ENCODE measurements at regions not wholly inside any gene's neighbourhood (a gene's known extent, or its start where the extent isn't known, plus 50 kb on each side); places are given as distances from the start of the nearest gene placed in this dataset.

GRCh38 chr3:109888026-109888425 is 550.7 kb upstream of the DPPA4 start:
- H3K36me3 ChIP-seq (ENCODE audit: control insufficient read depth, insufficient read depth, low read length) = no peaks in the 10 kb centered on the region
- no peak overlapping the region for H3K4me3 ChIP-seq (replicated peaks; ENCODE audit: low read depth, low read length)
- TF ChIP-seq CTCF (IDR thresholded peaks at IDR 0.05; ENCODE audit: insufficient read depth, low read length, poor library complexity, severe bottlenecking) = no peak
- no peaks in the 10 kb centered on the region for H3K27me3 ChIP-seq (replicated peaks; ENCODE audit: control insufficient read depth, insufficient read depth, low read length)
- no peak for DNase-seq (ENCODE audit: extremely low read depth, insufficient read length)

DNA sequence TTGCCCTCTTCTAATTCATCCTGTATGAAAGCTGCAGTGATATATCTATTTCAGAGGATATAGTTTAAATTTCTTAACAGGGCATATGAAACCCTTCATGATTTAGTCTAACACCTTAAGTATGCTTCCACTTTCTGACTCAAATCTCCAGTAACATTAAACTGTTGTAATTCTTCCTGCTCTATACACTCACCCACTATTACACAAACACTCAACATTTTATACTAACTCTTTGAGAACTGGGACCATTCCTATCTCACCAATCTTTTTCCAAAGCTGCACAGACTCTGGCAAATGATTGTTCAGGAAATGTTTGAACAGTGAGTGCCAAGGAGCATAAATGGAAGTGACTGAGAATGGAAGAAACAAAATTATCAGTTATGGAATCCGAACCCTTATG is 560.4 kb upstream of the DPPA4 start:
- no peak overlapping the region for H3K4me3 ChIP-seq (replicated peaks; ENCODE audit: low read depth, low read length)
- H3K27me3 ChIP-seq (replicated peaks; ENCODE audit: control insufficient read depth, insufficient read depth, low read length) = no peaks in the 10 kb centered on the region
- TF ChIP-seq CTCF (IDR thresholded peaks at IDR 0.05; ENCODE audit: insufficient read depth, low read length, poor library complexity, severe bottlenecking) = no peak
- no peak for DNase-seq (ENCODE audit: extremely low read depth, insufficient read length)
- H3K36me3 ChIP-seq (ENCODE audit: control insufficient read depth, insufficient read depth, low read length) = no peaks in the 10 kb centered on the region

GRCh38 chr3:109899925-109900324 is 562.6 kb upstream of the DPPA4 start:
- no peak for TF ChIP-seq CTCF (IDR thresholded peaks at IDR 0.05; ENCODE audit: insufficient read depth, low read length, poor library complexity, severe bottlenecking)
- DNase-seq (ENCODE audit: extremely low read depth, insufficient read length) = no peak
- no peak overlapping the region for H3K4me3 ChIP-seq (replicated peaks; ENCODE audit: low read depth, low read length)
- H3K27me3 ChIP-seq (replicated peaks; ENCODE audit: control insufficient read depth, insufficient read depth, low read length) = no peaks in the 10 kb centered on the region
- no peaks in the 10 kb centered on the region for H3K36me3 ChIP-seq (ENCODE audit: control insufficient read depth, insufficient read depth, low read length)

- Histone ChIP-seq H3K27me3 (replicated peaks; ENCODE audit: control insufficient read depth, insufficient read depth, low read length) (no peaks in the 10 kb centered on the region), H3K36me3 (ENCODE audit: control insufficient read depth, insufficient read depth, low read length) (no peaks in the 10 kb centered on the region), H3K4me3 (replicated peaks; ENCODE audit: low read depth, low read length) (no peak overlapping the region)
- TF ChIP-seq CTCF (IDR thresholded peaks at IDR 0.05; ENCODE audit: insufficient read depth, low read length, poor library complexity, severe bottlenecking) = no peak
- no peak for DNase-seq (ENCODE audit: extremely low read depth, insufficient read length)
Measured at GRCh38 chr3:109900783-109901182, 563.4 kb upstream of the DPPA4 start.

- no peak for TF ChIP-seq CTCF (IDR thresholded peaks at IDR 0.05; ENCODE audit: insufficient read depth, low read length, poor library complexity, severe bottlenecking)
- H3K36me3 ChIP-seq (ENCODE audit: control insufficient read depth, insufficient read depth, low read length) = no peaks in the 10 kb centered on the region
Measured at GRCh38 chr3:109902549-109902948, 565.2 kb upstream of the DPPA4 start.

GRCh38 chr3:109903100-109903499 is 565.8 kb upstream of the DPPA4 start:
- no peaks in the 10 kb centered on the region for H3K36me3 ChIP-seq (ENCODE audit: control insufficient read depth, insufficient read depth, low read length)
- no peak for DNase-seq (ENCODE audit: extremely low read depth, insufficient read length)
- H3K4me3 ChIP-seq (replicated peaks; ENCODE audit: low read depth, low read length) = no peak overlapping the region
- TF ChIP-seq CTCF (IDR thresholded peaks at IDR 0.05; ENCODE audit: insufficient read depth, low read length, poor library complexity, severe bottlenecking) = no peak
- H3K27me3 ChIP-seq (replicated peaks; ENCODE audit: control insufficient read depth, insufficient read depth, low read length) = no peaks in the 10 kb centered on the region

More at GRCh38 chr3:109902549-109902948, 565.2 kb upstream of the DPPA4 start:
- no peak for DNase-seq (ENCODE audit: extremely low read depth, insufficient read length)
- Histone ChIP-seq H3K27me3 (replicated peaks; ENCODE audit: control insufficient read depth, insufficient read depth, low read length) (no peaks in the 10 kb centered on the region), H3K4me3 (replicated peaks; ENCODE audit: low read depth, low read length) (no peak overlapping the region)
